ENCODE measurements at regions not wholly inside any gene's neighbourhood (a gene's known extent, or its start where the extent isn't known, plus 50 kb on each side); places are given as distances from the start of the nearest gene placed in this dataset.

DNA sequence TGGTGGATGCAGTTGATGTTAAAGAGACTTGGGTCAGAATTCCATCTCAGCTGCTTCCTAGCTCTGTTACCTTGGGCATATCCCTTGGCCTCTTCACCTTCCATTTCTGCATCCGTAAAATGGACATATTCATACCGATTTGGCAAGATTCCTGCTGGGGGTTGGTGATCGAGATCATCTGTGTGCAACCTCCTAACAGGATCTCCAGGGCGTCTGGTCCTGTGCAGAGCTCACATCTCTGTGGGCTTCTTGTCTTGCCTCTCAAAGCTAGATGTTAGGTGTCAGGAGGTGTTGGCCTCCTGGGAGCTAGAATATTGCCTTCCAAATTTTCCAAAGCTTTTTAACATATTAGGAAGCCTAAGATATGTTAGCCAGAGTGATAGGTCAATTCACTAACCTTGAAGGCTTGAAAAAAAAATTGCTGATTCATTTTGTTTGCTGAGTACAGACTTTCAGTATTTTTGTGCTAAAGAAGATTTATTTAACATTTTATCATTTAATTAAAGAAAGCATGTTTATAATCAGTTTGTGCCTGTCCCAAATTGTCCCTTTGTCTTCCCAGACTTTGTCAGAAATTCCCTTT, 69.7 kb upstream of the ZNF516 start:
- H3K36me3 Mint-ChIP-seq (ENCODE audit: low read depth) = no peaks in the 10 kb centered on the region
- H3K9me3 Mint-ChIP-seq = no peaks in the 10 kb centered on the region
- H3K4me1 Mint-ChIP-seq = peaks cover 9% of the 10 kb centered on the region
- no peak overlapping the region for H3K4me3 Mint-ChIP-seq
- no peak overlapping the region for H3K27ac Mint-ChIP-seq
- ATAC-seq = no peak
- peaks cover 19% of the 10 kb centered on the region for H3K27me3 Mint-ChIP-seq
- DNase-seq = no peak

DNA sequence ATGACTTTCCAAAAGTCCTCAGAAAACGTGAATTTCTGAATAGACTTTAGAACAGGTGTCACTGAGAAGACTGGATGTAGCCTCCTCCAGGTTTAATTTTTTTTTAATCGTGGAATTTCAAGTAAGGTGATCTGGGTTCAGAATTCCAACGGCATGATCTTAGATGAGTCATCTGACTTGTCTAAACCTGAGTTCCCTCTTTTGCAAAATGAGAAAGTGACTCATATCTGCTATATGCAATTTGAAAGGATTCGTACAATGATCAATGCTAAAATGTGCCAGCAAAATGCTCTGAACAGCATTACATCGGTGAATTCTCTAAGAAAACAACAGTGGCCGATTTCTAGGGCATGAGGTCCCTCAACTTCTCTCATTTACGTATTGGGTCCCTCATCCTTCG, 69.1 kb upstream of the ZNF516 start:
- DNase-seq (no peak), ATAC-seq (no peak)
- Mint-ChIP-seq H3K4me1 (peaks cover 9% of the 10 kb centered on the region), H3K27me3 (peaks cover 24% of the 10 kb centered on the region), H3K9me3 (no peaks in the 10 kb centered on the region), H3K4me3 (no peak overlapping the region), H3K27ac (no peak overlapping the region), H3K36me3 (ENCODE audit: low read depth) (no peaks in the 10 kb centered on the region)

DNA sequence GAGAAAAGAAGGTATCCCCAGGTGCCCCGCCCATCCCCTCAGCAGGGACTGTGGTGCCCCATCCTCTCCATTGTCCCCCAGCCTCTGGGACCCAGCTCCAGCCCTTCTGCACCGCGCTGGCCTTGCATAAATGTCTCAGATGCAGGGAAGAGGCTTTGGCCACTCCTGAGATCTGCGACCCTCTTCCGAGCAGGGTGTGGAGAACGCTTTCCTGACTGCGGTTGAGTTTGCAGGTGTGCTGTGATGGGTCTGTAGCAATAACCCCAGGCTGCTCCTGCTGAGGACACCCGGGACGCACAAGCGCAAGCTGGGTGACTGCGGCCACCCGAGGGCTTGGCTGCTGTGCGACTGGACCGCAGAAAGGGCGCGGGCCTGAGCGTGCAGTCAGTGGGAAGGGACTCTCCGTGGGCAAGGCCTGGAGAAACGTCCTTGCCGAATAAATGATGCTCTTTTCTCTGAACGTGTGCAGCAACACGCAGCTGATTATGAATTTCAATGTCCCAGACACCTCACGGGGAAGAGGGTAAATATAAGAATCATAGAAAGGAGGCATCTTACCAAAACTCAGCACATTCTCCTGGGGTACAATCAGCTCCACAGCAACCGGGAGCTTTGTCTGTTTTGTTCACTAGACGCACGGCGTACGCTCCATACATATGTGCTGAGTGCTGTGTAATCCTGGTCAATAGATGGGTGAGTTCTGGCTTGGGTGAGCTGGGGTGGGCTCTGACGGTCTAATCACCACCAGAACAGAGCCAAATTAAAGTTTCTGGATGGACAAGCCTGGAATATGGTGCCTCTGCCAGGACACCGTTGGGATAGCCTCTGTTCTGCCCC, 67.5 kb upstream of the ZNF516 start:
- no peaks in the 10 kb centered on the region for H3K9me3 Mint-ChIP-seq
- DNase-seq (no peak), ATAC-seq (no peak)
- H3K36me3 Mint-ChIP-seq (ENCODE audit: low read depth) = no peaks in the 10 kb centered on the region
- no peak overlapping the region for H3K4me3 Mint-ChIP-seq
- no peak overlapping the region for H3K27ac Mint-ChIP-seq
- peaks cover 24% of the 10 kb centered on the region for H3K27me3 Mint-ChIP-seq
- H3K4me1 Mint-ChIP-seq = peaks cover 9% of the 10 kb centered on the region

DNA sequence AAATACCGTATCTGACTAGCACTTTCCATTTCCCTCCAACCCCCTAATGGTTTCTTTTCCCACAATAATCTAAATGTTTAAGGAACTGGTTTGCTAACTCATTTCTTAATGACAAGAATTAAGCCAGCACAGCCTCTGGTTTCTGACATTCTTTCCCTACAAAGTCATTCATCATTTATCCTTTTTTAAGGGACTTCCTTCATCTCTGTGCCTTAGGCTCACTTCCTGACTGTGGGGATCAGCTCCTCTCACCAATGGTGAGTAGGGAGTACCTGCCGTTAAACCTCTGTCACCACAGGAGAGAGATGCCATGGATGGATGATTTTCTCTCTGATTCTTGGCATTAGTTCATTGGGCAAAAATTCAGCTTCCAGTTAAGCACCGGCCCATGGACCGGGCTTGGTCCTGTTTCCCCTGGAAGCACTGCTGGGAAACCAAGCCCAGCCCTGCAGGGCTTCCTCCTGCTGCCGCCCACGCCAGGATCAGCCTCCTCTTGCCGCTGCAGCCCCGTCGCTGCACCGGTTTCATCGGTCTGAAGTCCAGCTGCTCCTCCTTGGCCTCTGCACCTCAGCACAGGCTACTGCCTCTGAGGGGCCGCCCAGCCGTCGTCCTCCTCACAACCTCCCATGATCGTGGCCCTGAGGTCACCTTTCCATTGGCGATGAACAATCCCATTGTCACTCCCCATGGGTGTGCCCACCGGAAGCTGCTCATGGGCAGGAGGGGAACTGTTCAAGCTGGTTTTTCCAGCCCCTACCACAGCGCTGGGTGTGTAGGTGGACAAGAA, 64.0 kb upstream of the ZNF516 start:
- no peak for DNase-seq
- H3K27ac Mint-ChIP-seq = no peak overlapping the region
- H3K9me3 Mint-ChIP-seq = no peaks in the 10 kb centered on the region
- no peak overlapping the region for H3K4me3 Mint-ChIP-seq
- ATAC-seq = no peak
- no peaks in the 10 kb centered on the region for H3K36me3 Mint-ChIP-seq (ENCODE audit: low read depth)
- no peaks in the 10 kb centered on the region for H3K4me1 Mint-ChIP-seq
- peaks cover 4% of the 10 kb centered on the region for H3K27me3 Mint-ChIP-seq

DNA sequence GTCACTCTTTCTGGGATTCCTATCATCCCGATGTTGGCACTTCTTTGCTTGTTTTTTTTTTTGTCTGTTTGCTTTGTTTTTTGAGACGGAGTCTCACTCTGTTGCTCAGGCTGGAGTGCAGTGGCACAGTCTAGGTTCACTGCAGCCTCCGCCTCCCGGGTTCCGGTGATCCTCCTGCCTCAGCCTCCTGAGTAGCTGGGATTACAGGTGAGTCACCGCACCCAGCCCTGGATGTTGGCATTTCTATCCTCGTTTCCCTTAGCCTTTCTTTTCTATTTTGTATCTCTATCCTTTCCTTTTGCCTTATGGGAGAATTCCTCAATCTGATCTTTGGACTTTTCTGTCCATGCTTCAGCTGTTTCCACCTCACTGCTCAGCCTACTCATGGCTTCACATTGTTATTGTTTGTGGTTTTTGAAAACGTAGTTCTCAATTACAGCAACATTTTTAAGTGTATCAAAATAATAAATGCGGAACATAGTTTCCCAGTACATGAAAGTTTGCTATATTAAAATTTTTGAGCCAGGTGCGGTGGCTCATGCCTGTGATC, 62.1 kb upstream of the ZNF516 start:
- no peak overlapping the region for H3K4me3 Mint-ChIP-seq
- DNase-seq (no peak), ATAC-seq (no peak)
- H3K27me3 Mint-ChIP-seq = peaks cover 4% of the 10 kb centered on the region
- H3K9me3 Mint-ChIP-seq = no peaks in the 10 kb centered on the region
- no peaks in the 10 kb centered on the region for H3K4me1 Mint-ChIP-seq
- H3K36me3 Mint-ChIP-seq (ENCODE audit: low read depth) = no peaks in the 10 kb centered on the region
- no peak overlapping the region for H3K27ac Mint-ChIP-seq

DNA sequence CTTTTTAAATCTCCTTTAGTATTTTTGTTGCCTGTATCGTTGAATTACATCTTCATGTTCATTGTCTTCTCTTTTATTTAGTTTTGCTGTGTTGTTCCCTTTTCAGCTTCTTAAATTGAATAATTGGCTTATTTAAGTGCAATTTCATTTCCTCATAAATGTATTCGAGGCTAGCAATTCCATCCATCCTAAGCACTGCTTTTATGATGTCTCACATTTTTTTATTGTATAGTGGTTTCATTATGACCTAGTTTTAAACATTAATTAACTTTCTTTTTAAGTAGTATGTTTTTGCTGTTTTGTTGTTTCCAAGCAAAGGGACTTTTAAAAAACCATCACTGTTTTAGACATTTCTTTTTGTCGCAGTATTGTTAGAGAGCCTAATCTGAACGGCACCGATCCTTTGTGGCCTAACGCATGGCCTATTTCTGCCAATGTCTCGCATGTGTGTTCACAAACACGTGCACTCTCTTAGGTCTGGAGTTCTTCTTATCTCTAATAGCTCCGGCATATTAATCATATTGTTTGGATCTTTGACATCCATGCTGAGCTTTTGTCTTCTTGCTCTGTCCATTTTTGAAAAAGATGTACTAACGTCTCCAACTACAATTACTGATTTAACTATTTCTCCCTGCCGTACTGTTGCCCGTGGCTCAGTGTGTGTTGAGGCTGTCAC, 59.6 kb upstream of the ZNF516 start:
- no peak for DNase-seq
- no peaks in the 10 kb centered on the region for H3K9me3 Mint-ChIP-seq
- peaks cover 4% of the 10 kb centered on the region for H3K27me3 Mint-ChIP-seq
- H3K4me3 Mint-ChIP-seq = no peak overlapping the region
- H3K27ac Mint-ChIP-seq = no peak overlapping the region
- no peaks in the 10 kb centered on the region for H3K4me1 Mint-ChIP-seq
- H3K36me3 Mint-ChIP-seq (ENCODE audit: low read depth) = no peaks in the 10 kb centered on the region
- no peak for ATAC-seq

DNA sequence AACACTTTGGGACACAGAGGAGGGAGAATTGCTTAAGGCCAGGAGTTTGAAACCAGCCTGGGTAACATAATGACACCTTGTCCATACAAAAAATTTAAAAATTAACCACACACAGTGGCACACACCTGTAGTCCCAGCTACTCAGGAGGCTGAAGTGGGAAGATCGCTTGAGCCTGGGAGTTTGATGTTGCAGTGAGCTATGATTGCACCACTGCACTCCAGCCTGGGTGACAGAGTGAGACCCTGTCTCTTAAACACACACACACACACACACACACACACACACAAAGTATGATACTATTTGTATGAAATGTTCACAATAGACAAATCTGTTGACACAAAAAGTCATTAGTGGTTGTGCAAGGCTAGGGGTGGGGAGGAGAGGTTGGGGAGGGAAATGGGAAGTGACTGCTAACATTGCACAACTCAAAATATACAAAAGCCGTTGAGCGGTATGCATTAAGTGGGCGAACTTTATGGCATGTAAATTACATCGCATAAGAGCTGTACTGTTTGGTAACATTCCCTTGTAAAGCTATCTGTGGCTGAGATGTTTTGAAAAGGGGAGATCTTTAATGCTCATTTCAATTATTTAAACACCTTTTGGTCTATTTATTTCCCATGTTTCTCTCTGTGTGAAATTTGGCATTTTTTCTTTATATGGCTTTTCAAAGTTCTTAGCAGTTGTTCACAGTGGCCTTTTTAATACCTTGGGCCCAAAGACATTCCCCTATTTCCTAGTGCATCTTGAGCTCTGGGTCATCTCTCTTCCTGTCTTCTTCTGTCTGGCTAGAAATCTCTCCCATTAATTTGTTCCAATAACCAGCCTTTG, 58.9 kb upstream of the ZNF516 start:
- Mint-ChIP-seq H3K9me3 (no peaks in the 10 kb centered on the region), H3K27me3 (peaks cover 3% of the 10 kb centered on the region), H3K4me3 (no peak overlapping the region), H3K4me1 (no peaks in the 10 kb centered on the region), H3K36me3 (ENCODE audit: low read depth) (no peaks in the 10 kb centered on the region), H3K27ac (no peak overlapping the region)
- ATAC-seq (no peak), DNase-seq (no peak)

DNA sequence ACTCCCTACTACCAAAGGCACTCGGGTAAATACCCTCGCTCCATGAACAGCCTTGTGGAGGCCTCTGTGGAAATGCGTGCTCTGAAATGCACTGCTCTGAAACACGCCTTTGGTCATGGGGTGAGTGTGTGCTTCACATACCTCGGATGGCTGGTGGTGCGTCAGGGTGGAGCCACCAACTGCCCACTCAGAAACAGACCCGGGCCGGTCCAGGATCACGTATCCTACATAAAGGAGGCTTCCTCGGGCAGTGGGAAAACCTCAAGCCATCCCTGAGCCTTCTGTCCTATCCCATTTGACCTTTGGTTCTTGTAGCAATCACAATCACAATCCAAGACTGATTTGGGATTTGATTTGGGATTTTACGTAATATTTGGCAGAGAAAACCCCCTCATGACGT, 53.5 kb upstream of the ZNF516 start:
- no peak overlapping the region for H3K4me3 Mint-ChIP-seq
- no peaks in the 10 kb centered on the region for H3K36me3 Mint-ChIP-seq (ENCODE audit: low read depth)
- ATAC-seq (no peak), DNase-seq (no peak)
- peaks cover 3% of the 10 kb centered on the region for H3K27me3 Mint-ChIP-seq
- no peaks in the 10 kb centered on the region for H3K9me3 Mint-ChIP-seq
- H3K4me1 Mint-ChIP-seq = no peaks in the 10 kb centered on the region
- H3K27ac Mint-ChIP-seq = no peak overlapping the region

DNA sequence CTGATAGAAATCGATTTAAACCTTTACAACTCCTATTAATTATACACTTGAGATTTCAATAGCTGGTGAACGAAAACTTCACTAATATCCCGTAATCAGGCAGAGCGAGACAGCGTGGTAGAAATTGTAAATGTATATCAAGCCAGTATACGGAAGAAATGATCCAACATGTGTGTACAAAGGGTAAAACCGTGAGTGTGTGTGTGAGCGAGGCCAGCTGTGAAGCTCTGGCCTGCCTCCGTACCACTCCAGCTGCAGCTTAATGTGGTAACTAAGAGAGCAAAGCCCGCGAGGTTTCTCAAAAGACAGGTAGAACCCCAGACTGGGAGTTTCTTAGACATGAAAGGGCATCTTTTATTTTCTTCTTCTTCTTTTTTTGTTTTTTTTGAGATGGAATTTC, 52.3 kb upstream of the ZNF516 start:
- H3K27ac Mint-ChIP-seq = no peak overlapping the region
- H3K27me3 Mint-ChIP-seq = peaks cover 5% of the 10 kb centered on the region
- DNase-seq (no peak), ATAC-seq (no peak)
- H3K36me3 Mint-ChIP-seq (ENCODE audit: low read depth) = no peaks in the 10 kb centered on the region
- H3K4me3 Mint-ChIP-seq = no peak overlapping the region
- H3K9me3 Mint-ChIP-seq = no peaks in the 10 kb centered on the region
- no peaks in the 10 kb centered on the region for H3K4me1 Mint-ChIP-seq

DNA sequence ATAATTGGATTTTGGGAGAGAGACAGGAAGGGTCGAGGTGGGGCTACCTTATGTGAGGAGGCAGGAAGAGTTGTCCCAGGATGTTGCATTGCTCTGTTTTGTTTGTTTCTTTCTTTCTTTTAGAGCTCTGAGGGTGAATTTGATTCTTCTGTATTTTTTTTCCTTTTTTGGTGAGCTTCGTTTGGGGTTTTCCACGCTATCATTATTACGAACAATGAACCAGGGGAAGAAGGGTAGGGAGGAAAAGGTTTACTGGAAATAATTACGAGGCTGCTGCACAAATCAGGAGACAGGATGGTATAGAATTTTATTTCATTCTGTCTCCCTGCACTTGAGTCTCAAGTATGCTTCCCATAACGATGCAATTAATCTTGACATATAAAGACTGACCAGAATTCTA, 51.4 kb upstream of the ZNF516 start:
- no peaks in the 10 kb centered on the region for H3K4me1 Mint-ChIP-seq
- no peak overlapping the region for H3K4me3 Mint-ChIP-seq
- H3K27me3 Mint-ChIP-seq = peaks cover 5% of the 10 kb centered on the region
- ATAC-seq (no peak), DNase-seq (no peak)
- H3K36me3 Mint-ChIP-seq (ENCODE audit: low read depth) = no peaks in the 10 kb centered on the region
- no peaks in the 10 kb centered on the region for H3K9me3 Mint-ChIP-seq
- H3K27ac Mint-ChIP-seq = no peak overlapping the region

DNA sequence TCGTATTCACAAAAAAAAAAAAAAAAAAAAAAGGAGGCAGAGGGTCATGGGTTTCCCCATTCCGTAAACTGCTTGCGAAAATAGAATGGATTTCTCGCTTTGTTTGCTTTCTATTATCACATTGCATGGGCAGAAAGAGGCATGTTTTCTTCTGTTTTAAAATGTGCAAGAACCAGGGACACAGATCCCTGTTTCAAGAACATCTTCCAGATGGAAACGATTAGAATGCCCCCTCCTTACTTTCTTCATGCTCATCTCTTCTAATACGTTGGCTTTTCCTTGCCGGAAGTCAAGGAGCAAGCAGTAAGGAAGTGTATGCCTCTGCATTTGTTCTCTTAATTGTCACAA, 51.0 kb upstream of the ZNF516 start:
- no peaks in the 10 kb centered on the region for H3K9me3 Mint-ChIP-seq
- H3K27ac Mint-ChIP-seq = no peak overlapping the region
- ATAC-seq (no peak), DNase-seq (no peak)
- no peaks in the 10 kb centered on the region for H3K4me1 Mint-ChIP-seq
- H3K36me3 Mint-ChIP-seq (ENCODE audit: low read depth) = no peaks in the 10 kb centered on the region
- peaks cover 5% of the 10 kb centered on the region for H3K27me3 Mint-ChIP-seq
- no peak overlapping the region for H3K4me3 Mint-ChIP-seq

DNA sequence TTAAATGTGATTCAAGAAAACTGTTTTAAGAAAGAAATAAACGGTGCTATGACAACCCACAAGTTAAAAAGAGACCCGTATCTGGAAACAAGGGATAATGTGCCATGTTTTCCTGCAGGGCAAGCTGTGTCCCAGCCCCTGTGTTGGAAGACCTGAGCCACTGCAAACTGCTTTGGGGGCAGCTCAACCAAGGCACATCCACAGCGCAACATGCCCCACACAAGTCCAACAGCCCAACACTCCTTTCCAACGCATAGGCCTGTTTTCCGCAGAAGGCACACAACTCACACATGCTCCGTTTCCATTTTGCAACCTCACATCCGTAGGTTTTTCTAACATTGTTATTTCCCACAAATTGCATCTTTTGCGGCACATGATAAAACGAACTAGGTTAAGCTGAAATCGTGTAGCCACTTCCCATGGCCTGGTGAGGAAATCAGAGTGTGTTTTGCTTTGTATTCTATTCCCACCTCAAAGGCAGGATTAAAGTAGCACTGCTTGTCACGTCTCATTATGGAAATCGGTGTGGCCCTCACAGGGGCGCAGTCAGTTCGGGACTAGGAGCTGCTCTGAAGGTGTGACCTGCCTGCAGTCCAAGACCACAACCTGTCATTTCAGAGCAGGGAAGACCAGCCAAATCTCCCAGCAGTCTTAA, 50.5 kb upstream of the ZNF516 start:
- ATAC-seq (no peak), DNase-seq (no peak)
- no peak overlapping the region for H3K27ac Mint-ChIP-seq
- H3K9me3 Mint-ChIP-seq = no peaks in the 10 kb centered on the region
- no peaks in the 10 kb centered on the region for H3K4me1 Mint-ChIP-seq
- H3K36me3 Mint-ChIP-seq (ENCODE audit: low read depth) = no peaks in the 10 kb centered on the region
- H3K27me3 Mint-ChIP-seq = peaks cover 5% of the 10 kb centered on the region
- H3K4me3 Mint-ChIP-seq = no peak overlapping the region

DNA sequence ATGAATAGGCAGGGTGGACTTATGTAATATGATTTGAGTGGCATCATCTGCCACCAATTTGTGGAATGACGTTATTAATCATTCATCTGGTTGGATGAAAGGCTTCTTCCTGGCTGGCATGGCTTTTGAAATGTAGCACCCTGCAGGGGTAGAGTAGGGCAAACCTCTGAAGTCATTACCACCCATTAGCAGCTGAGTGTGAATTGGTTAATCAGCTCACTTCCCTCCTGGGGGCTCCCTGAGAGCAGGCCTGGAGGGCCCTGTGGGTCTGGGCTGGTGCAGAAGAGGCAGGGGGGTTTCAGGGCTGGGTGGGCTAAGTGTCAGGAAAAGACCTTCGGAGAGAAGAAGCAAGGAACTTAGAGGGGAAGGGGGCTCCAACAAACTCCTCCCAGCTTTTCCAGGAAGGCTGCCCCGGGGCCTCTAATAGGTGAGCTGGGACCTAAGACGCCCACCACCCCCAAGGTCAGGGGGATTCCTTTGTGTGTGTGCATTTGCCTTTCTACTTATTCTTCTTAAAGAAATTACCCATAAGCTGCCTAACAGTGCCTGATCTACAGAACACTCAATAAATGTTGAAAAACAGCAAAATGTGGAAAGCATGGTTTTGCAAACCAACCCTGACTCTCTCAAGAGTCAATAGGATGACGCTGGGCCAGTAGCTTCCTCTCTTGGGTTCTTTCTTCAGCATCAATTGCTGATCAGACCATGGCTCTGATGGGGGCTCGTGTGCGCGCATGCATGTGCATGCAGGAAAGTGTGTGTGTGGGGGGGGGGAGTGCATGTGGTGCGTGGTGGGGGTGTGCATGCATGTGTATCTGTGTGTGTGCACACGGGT, 49.7 kb upstream of the ZNF516 start:
- H3K4me3 Mint-ChIP-seq = no peak overlapping the region
- H3K27me3 Mint-ChIP-seq = peaks cover 6% of the 10 kb centered on the region
- no peaks in the 10 kb centered on the region for H3K4me1 Mint-ChIP-seq
- DNase-seq (no peak), ATAC-seq (no peak)
- no peaks in the 10 kb centered on the region for H3K9me3 Mint-ChIP-seq
- no peak overlapping the region for H3K27ac Mint-ChIP-seq
- H3K36me3 Mint-ChIP-seq (ENCODE audit: low read depth) = no peaks in the 10 kb centered on the region

All from activated naive CD8-positive, alpha-beta T cell treated with anti-CD3 and anti-CD28 coated beads, Interleukin-2, amount 50 U/mL, for 24 hours (primary cell).